Activated CD8-positive, alpha-beta memory T cell treated with anti-CD3 and anti-CD28 coated beads for 36 hours (primary cell): ENCODE measurements at regions not wholly inside any gene's neighbourhood (a gene's known extent, or its start where the extent isn't known, plus 50 kb on each side); places are given as distances from the start of the nearest gene placed in this dataset.

Experiments used
- CTCF ChIA-PET: fragments of 350-600 bp; sonication (Branson Sonifier 250); formaldehyde crosslinking; loops from one replicate; lab custom pipeline; 2021; ENCODE audit warnings: antibody characterized with exemption; lab: Charles Lee
- POLR2A ChIA-PET: fragments of 350-600 bp; sonication (Branson Sonifier 250); formaldehyde crosslinking; loops from one replicate; lab custom pipeline; 2021; ENCODE audit warnings: antibody characterized with exemption; lab: Charles Lee

DNA sequence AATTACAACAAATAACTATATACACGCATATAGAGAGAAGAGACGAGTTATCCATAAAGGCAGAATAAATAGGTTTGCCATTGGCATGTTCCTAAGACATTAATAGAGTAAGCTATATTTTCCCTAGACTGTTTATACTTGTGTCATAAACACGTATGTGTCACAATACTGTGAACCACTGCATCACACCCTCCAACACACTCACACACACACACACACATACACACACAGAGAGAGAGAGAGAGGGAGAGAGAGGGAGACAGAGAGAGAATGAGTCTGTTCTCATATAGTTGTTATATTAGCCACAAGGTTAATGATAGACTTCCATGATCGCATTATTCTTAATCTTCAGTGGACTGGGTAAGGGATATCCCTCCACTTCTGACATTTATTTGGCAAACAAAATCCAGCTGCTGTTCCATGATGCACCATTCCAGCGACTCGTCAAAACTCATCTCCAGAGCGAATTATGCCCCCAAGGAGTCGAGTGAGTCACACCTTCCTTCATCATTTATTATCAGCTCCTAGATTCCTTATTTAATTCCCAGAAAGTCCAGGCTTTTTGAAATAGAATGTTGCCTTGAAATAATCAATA lies 82.8 kb upstream of the HIVEP1 start:
- ChIA-PET POLR2A (no interaction called here), CTCF (no interaction called here)

DNA sequence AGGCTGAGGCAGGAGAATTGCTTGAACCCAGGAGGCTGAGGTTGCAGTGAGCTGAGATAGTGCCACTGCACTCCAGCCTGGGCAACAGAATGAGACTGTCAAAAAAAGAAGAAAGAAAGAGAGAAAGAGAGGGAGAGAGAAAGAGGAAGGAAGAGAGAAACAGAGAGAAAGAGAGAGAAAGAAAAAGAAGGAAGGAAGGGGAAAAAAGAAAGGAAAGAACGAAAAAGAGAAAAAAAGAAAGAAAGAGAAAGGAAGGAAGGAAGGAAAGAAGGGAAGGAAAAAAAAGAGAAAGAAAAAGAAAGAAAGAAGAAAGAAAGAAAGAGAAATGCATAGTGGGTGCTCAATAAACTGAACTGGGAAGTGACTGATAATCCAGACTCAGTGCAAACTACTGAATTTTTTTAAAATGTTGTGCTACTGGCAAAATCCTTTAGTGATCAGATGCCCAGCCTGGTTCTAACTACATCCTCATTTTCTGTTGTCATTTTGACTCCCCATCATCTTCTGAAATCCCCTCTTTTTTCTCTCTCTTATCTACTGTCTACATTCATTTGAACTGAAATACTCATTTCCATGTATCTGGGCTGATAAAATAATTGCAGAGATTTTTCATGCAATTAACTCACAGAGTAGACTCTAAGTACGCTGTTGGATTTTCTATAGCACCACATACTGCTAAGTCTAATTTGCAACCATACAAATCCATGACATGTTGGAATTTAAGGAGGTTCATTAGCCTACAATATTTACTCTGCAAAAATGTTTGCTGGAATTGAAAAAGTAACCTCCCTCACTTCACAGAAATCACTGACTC lies 85.3 kb upstream of the HIVEP1 start:
- CTCF ChIA-PET = no interaction called here
- POLR2A ChIA-PET = no interaction called here

DNA sequence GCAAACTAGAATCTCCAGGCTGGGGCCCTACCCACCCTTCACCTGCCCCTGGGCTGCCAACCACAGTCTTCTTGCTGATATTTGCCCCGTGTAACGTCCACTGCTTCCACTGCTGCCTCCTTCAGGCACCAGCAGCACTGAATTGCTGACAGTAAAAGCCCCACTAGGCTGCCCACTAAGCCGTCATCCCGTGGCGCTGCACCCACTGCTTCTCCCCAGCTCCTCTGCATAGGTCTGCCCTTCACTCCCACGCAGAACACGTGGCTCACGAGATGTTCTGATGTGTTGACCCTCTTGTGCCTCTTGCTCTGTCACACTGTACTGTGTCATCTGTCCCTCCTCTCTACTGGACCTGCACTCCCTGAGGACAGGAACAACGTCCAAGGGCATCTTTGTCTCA lies 86.3 kb upstream of the HIVEP1 start:
- ChIA-PET CTCF (no interaction called here), POLR2A (no interaction called here)

DNA sequence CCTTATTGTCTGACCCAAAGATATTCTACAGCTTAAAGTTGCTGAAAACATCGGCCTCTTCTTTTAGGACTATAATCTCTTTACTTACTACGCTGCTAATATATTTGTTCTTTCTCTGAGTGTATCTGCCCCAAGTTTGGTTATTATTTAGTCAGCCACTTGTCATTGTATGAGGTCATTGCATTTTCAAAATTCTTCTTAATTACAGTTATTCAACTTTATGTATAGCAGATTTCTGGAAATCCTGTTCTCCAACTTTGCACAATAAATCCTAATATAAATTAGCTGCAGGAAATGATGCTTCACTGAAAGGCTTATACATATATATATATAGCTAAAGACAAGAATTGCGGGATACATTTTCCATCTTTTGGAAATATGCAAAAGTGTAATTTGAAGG lies 88.5 kb upstream of the HIVEP1 start:
- ChIA-PET CTCF (interaction anchor here (0.5 kb wide), 1 partner anchor 214 kb away, joined by 3 read pairs; no protein-coding TSS in a partner anchor), POLR2A (no interaction called here)

DNA sequence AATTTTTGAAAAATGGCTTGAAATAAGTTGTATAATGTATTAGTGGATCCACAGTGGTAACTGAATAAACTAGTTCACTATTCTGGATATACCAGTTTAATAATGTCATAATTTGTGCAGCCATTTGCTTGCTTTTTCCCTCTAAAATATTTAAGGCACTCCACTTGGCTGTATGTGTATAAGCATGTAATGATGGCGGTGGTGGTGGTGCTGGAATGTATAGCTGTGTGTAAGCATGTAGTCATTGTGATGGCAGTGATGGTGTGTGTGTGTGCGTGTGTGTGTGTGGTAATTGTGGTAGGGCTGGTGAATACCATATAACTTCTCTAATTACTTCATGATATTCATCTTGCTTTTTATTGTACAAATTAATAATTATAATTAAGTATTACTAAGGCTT lies 89.2 kb upstream of the HIVEP1 start:
- CTCF ChIA-PET = no interaction called here
- POLR2A ChIA-PET = no interaction called here

DNA sequence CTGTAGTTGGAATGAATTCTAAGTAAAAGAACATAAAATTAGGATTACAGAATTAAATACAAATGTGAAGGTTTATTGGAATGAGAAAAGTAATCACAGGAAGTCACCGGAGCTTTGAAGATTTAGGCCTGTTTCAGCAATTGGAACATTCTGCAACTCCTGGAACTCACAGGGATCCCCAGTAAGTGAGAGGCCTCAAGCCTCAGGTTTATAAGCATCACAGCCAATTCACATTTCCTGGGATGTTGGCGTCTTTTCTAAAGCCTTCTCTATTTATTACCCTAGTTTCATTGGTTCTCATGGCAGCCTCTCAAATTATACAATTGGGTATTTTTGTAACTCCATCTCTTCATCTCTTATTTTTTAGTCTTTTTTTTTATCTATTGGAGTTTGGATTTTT lies 90.4 kb upstream of the HIVEP1 start:
- POLR2A ChIA-PET = no interaction called here
- CTCF ChIA-PET = no interaction called here

DNA sequence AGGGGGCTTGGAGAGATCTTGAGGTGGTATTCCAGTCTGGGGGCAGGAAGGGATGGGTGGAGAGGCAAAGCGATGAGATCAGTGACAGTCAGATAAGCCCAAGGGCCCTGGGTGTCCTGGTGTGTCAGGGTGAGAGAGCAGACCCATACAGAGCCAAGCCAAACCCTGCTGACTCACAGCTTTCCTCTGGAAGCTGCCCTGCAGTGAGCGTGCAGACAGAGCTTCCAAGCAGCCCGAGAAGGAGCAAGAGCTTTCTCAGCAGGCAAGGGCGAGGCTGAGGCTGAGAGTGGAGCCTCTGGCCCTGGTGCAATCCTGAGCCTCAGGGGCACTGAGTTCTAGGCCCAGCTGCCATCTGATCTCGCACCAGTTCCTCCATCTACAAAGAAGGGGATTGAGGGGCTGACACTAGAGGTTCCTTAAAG lies 91.1 kb upstream of the HIVEP1 start:
- POLR2A ChIA-PET = no interaction called here
- CTCF ChIA-PET = no interaction called here

DNA sequence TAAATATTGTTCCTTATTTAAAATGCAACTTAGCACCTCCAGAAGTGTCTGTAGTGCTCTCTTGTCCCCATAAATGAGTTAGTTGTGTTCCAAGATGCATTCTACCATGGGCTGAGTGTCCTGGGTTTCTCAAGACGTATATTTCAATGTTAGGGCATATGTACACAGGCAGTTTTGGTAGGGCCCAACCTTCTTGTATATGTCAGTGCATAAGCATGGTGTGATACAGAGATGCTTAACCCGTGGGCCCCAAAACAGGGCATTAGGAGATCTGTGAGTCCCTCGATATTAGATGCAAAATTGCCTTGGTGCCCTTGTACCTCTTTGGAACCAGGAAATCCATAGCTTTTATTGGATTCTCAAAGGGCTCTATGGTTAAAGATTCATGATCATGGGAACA lies 91.5 kb upstream of the HIVEP1 start:
- CTCF ChIA-PET = no interaction called here
- POLR2A ChIA-PET = no interaction called here

DNA sequence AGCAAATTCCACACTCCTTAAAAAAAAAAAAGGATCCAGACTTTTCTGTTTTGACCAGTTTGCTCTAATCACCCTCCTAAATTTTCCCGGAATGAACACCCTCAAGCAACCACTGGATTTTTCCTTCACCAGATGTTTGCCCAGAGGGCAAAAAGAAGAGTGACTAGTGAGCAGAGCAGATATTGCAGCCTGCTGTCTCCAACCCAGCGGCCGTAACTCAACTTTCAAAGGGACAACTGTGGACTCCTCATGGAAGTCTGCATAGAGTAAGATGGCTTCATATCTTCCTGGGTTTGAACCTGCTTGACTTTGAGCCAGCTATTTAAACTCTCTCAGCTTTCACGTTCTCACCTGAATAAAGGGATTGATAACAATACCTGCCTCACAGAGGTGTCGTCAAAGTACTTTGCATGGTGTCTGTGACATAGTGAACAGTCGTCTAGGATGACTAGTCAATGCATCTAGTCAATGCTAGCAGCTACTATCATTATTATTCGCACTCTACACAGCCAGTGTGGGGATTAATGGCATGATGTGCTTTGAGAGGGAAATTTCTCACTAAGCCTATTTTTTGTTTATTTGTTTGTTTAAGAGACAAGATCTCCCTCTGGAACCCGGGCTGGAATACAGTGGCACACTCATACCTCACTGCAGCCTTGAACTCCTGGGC lies 92.2 kb upstream of the HIVEP1 start:
- ChIA-PET CTCF (no interaction called here), POLR2A (no interaction called here)

DNA sequence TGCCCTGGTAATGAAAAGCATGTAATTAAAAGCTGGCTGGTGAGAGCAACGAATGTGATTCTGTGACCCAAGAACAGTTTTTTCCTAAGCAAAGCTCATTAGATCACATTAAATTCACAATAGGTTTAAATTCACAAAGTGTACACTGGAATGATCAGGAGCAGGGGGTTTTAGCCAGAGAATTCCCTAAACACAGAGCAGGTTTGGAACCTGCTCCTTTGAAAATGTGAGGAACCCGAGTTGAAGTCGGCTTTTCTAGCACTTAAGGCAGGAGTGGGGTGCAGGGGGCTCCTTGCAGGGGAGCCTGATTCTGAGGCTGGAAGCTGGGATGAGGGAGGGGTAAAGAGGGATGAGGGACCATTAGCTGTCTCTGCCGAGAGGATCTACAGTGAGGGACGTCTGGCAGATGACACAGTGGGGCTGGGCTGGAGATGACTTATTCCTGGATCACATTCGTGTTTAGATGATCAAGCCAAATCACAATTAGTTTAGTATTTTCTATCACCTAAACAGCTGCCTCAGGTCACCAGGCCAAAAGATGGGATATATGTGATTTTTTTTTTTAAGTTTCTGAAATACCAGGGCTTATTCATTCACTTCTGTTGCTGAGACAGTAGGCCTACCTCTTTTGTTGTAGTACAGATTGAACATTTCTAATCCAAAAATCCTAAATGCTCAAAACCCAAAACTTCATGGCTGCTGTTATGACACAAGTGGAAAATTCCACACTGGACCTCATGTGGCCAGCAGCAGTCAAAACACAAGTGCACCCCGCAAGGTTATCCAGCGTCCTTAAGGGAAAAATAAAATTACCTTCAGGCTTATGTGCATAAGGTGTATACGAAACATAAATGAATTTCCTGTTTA lies 93.1 kb upstream of the HIVEP1 start:
- ChIA-PET POLR2A (no interaction called here), CTCF (no interaction called here)

DNA sequence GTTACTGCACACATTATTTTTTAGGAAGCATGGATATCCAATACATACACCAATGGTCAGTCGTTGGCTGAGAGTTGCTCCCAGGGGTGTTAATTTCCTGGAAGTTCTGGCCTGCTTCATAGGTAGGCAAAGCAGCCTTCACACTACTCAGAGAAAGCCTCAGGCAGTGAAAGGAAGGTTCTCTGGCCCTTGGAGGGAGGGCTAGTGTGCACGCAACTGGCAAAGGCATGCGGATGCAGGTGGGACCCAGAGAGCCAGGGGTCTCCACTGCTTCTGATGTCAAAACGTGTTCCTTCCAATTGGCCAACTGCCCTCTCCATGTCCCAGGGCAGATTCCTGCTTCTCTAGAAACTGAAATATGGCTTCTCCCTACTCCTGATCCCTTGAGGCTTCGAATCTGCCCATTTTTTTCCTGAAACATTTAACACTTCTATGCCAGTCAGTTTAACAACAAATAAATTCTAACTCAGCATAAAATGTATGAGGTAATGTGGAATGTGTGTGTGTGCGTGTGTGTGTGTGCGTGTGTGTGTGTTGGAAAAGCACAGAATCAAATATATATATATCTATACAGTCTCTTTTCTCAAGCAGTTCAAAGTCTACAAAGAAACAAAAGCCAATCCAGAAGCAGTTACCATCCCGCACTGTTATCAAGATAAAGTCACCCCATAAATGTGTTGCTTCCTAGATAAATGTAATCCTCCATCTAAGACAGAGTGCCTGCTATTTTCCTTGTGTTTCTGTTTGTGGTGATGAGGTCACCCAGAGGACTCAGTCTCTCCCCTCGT lies 94.0 kb upstream of the HIVEP1 start:
- CTCF ChIA-PET = no interaction called here
- POLR2A ChIA-PET = no interaction called here

DNA sequence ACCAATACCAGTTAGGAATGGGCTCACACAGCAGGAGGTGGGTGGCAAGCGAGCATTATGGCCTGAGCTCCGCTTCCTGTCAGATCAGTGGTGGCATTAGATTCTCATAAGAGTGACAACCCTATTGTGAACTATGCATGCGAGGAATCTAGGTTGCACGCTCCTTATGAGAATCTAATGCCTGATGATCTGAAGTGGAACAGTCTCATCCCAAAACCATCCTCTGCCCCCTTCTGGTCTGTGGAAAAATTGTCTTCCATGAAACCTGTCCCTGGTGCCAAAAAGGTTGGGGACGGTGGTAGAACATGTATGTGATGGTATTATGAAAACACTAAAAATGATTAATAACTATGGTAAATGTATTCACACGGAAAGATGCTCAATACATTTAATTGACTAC lies 99.7 kb upstream of the HIVEP1 start:
- ChIA-PET POLR2A (no interaction called here), CTCF (no interaction called here)

DNA sequence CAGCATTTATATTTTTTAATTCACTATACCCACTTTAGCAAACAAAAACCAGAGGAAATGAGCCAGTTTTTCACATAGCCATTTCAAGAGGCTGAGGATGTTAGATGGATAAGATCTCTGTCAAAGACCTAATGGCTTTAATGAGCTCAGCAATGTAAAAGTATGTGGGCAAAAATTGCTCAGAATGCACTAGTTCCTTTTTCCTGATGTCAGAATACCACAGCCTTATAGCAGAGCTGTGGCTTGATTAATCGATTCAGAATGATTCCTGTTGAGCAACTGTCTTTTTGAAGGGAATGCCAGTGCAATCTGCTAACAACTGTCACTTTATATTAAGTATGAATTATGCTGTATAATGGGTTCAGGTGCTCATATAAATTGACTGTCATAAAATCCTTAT lies 100.6 kb upstream of the HIVEP1 start:
- POLR2A ChIA-PET = no interaction called here
- CTCF ChIA-PET = no interaction called here

DNA sequence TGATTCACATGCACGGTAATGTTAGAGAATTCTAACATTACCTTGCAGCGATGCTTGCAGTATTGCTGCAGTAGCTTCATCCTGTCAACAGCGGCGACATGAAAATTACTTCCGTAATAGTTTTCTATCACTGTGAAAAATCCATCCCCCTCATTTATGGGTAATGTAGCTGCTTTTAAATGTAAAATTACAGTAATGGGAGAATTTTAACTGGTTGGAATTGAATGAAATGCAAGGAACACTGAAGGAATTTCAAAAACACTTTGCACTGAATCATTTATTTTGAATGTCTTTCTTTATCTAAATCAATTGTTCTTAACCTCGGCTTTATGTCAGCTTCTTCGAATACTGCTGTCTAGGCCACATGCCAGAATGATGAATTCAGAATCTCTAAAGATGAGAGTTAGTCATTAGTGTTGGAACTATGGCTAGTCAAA lies 102.4 kb upstream of the HIVEP1 start:
- CTCF ChIA-PET = no interaction called here
- POLR2A ChIA-PET = no interaction called here

DNA sequence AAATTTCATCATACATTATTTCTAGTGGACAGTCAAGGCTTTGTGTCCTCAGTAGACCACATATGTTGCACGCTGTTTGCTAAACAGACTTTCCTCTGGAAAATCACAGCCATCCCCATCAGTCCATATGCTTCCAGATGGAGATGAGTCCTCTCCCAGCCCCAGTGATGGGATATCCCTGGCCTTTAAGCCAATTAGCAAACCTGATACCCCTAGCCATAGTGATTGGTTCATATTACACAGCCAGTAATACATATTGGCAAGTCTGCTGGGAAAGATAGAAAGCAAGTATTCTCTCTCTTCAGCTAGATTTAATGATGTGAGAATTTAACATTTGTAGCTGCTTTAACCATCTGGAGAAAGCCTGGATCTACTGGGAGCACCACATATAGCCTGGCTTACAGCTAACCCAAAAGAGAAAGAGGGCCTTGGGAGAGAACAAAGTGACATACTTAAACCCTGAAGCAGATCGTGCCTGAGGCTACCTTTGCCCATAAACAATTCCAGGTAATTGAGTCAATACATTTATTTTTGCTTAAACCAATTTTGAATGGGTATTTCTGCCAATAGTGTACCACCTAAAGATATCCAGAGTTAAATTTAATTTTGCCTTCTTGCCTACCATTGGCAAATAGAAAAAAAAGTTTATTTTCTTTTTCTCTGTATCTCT lies 103.5 kb upstream of the HIVEP1 start:
- POLR2A ChIA-PET = no interaction called here
- CTCF ChIA-PET = no interaction called here

DNA sequence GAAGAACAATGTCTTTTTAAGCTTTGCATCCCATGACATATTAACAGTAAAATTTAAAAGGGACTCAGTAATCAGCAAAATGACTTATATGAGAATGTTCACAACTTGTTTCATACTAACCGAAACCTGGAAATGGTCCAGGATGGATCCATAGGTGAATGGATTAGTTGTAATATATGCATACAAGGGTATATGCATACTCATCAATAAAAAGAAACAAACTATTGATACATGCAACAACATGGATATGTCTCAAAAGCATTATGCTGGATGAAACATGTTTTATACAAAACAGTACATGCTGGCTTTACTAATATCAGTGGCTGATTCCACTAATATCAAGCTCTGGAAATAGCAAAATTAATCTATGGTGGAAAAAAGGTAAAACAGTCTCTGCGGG lies 108.5 kb upstream of the HIVEP1 start:
- POLR2A ChIA-PET = no interaction called here
- CTCF ChIA-PET = no interaction called here

DNA sequence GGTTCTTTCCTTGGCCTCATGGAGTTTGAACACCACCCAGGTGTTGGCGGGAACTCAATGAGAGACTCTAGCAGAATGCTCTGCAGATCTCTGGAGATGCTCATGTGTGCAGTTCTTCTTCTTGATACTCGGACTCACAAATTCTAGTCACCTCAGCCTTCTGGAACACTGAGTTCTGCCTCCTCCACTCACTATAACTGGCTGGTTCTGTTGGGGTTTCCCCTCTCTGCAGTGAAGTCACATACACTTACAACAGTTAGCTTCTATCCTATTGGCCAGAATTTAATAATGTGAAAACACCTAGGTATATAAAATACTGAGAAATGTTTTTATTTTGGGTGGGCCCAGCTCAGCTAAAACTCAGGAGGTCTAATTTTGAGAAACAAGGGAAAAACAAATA lies 109.6 kb upstream of the HIVEP1 start:
- ChIA-PET CTCF (no interaction called here), POLR2A (no interaction called here)

DNA sequence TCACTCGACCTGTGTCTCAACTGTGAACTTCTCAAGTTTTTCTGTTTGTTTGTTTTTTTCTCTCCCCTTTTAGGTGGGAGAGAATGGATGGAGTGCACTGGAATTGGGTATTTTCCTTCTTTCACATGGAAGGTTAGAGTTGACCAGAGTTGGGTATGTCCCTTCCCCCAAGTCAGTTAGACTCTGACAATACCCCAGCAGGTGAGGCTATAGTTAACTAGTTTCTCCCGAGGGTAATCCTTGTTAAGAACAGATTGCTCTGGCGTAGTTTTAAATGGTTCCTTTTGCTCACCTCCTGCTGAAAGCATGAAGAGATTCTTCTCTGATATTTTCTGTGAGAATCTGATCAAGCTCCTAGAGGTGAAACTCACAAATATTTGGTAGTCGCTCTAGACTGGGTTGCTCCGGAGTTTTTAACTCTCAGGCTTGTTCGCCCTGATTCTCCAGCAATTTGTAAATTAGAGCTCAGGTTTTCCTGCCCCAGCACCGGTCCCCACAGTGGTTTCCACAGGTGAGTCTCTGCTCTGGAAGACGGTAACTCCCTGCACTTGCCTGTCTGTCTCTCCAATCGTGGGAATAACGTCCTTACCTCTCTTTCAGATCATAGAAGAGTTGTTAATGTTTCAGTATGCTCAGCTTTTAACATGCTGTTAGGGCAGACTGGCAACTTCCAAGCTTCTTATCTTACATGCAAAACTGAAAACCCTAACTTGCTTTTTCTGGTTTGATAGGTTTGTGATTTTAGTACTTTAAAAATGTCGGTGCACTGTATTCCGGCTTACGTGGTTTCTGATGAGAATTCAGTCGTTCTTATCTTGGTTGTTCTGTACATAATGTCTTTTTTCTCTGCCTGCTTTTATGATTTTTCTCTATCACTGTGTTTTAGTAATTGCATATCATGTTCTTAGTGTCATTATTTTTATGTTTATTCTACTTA lies 111.2 kb upstream of the HIVEP1 start:
- ChIA-PET POLR2A (no interaction called here), CTCF (no interaction called here)
